NT2/D1 (cell line): ENCODE measurements at regions not wholly inside any gene's neighbourhood (a gene's known extent, or its start where the extent isn't known, plus 50 kb on each side); places are given as distances from the start of the nearest gene placed in this dataset.

Experiments
- SUZ12 ChIP-seq: IDR thresholded peaks from 2 replicates; pipeline ENCODE4 v1.6.1; 2011; ENCODE audit not compliant: insufficient read length, insufficient read depth; ENCODE audit errors: extremely low read depth
- ZNF274 ChIP-seq: IDR thresholded peaks from 2 replicates; pipeline ENCODE4 v1.6.1; 2011; ENCODE audit warnings: mild to moderate bottlenecking, low read depth, low read length

GRCh38 chr2:220703279-220703678, 868.8 kb downstream of the EPHA4 start:
- TF ChIP-seq ZNF274 (no peak), SUZ12 (no peak)
